ENCODE measurements at regions not wholly inside any gene's neighbourhood (a gene's known extent, or its start where the extent isn't known, plus 50 kb on each side); places are given as distances from the start of the nearest gene placed in this dataset.

DNA sequence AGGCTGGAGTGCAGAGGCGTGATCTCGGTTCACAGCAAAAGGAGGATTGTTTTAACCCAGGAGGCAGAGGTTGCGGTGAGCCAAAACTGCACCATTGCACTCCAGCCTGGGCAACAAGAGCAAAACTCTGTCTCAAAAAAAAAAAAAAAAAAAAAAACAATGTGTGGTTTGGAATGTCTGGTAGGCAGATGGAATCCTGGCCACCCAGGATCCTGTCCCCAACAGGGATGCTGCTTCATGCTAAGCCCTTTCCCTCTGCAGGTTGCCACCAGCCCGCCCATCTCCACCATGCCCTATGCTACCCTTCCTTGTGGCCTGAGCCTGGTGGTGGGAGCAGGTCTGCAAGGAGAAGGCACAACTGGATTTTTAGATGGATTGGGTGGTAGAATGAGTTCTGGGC is 129.7 kb upstream of the HAND1 start:
- H3K9ac ChIP-seq (ENCODE audit: low read length) = no peak overlapping the region
- FAIRE-seq = no peak
- Mint-ChIP-seq H3K36me3 (ENCODE audit: low read depth, unreplicated experiment) (no peaks in the 10 kb centered on the region), H3K27me3 (ENCODE audit: low read depth, unreplicated experiment) (peaks cover 75% of the 10 kb centered on the region), H3K27ac (ENCODE audit: unreplicated experiment) (no peak overlapping the region), H3K4me1 (ENCODE audit: low read depth, unreplicated experiment) (peaks cover 2% of the 10 kb centered on the region), H3K4me3 (ENCODE audit: unreplicated experiment) (no peak overlapping the region), H3K9me3 (ENCODE audit: unreplicated experiment) (no peaks in the 10 kb centered on the region)
- H3K4me2 ChIP-seq (ENCODE audit: low read length) = no peak overlapping the region
- TF ChIP-seq EZH2 (IDR thresholded peaks at IDR 0.05; ENCODE audit: insufficient read depth, low read length) = no peak
- no peaks in the 10 kb centered on the region for H3K36me3 ChIP-seq (ENCODE audit: insufficient read depth, low read length)
- H3K4me1 ChIP-seq (ENCODE audit: insufficient read depth, low read length) = peaks cover 18% of the 10 kb centered on the region
- no peaks in the 10 kb centered on the region for H4K20me1 ChIP-seq (ENCODE audit: insufficient read depth, low read length)
- peaks cover 52% of the 10 kb centered on the region for H3K27me3 ChIP-seq (ENCODE audit: insufficient read depth, low read length)
- no peaks in the 10 kb centered on the region for H3K79me2 ChIP-seq (ENCODE audit: insufficient read depth, low read length)
- no peak for DNase-seq (ENCODE audit: low read depth)
- H3K4me3 ChIP-seq (ENCODE audit: insufficient read depth, low read depth, low read length) = no peak overlapping the region
- H2AFZ ChIP-seq (ENCODE audit: low read depth, low read length) = no peak overlapping the region
- H3K27ac ChIP-seq (ENCODE audit: low read depth, low read length) = no peak overlapping the region
- no peaks in the 10 kb centered on the region for H3K9me3 ChIP-seq (ENCODE audit: insufficient read depth, low read depth, low read length)

DNA sequence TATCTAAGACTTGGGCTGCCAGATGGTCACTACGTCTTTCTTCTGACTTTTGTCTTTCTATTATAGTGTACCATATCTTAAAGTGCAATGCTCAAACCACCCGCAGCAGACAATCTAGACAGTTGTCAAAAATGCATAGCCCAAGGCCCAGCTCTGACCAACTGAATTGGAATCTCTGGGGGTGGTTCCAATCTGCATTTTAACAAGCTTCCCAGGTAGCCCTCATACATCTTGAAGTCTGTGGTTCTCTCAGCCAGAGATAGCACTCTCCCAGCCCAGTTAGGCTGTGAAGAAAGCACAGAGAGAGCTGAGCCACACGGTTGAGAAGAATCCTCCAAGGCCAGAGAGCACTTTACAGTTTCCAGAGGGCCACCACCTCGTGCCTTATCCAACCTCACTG is 128.2 kb upstream of the HAND1 start:
- TF ChIP-seq EZH2 (IDR thresholded peaks at IDR 0.05; ENCODE audit: insufficient read depth, low read length) = no peak
- TF ChIP-seq, protein P1, sequence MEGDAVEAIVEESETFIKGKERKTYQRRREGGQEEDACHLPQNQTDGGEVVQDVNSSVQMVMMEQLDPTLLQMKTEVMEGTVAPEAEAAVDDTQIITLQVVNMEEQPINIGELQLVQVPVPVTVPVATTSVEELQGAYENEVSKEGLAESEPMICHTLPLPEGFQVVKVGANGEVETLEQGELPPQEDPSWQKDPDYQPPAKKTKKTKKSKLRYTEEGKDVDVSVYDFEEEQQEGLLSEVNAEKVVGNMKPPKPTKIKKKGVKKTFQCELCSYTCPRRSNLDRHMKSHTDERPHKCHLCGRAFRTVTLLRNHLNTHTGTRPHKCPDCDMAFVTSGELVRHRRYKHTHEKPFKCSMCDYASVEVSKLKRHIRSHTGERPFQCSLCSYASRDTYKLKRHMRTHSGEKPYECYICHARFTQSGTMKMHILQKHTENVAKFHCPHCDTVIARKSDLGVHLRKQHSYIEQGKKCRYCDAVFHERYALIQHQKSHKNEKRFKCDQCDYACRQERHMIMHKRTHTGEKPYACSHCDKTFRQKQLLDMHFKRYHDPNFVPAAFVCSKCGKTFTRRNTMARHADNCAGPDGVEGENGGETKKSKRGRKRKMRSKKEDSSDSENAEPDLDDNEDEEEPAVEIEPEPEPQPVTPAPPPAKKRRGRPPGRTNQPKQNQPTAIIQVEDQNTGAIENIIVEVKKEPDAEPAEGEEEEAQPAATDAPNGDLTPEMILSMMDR (IDR thresholded peaks at IDR 0.05; ENCODE audit: insufficient read depth, low read depth, low read length) = no peak
- peaks cover 15% of the 10 kb centered on the region for H3K4me1 ChIP-seq (ENCODE audit: insufficient read depth, low read length)
- no peaks in the 10 kb centered on the region for H3K9me3 ChIP-seq (ENCODE audit: insufficient read depth, low read depth, low read length)
- no peak overlapping the region for H3K4me3 Mint-ChIP-seq (ENCODE audit: unreplicated experiment)
- H3K27ac Mint-ChIP-seq (ENCODE audit: unreplicated experiment) = no peak overlapping the region
- peaks cover 2% of the 10 kb centered on the region for H3K4me1 Mint-ChIP-seq (ENCODE audit: low read depth, unreplicated experiment)
- H2AFZ ChIP-seq (ENCODE audit: low read depth, low read length) = no peak overlapping the region
- H3K79me2 ChIP-seq (ENCODE audit: insufficient read depth, low read length) = no peaks in the 10 kb centered on the region
- H3K36me3 Mint-ChIP-seq (ENCODE audit: low read depth, unreplicated experiment) = no peaks in the 10 kb centered on the region
- H3K4me2 ChIP-seq (ENCODE audit: low read length) = no peak overlapping the region
- H3K9ac ChIP-seq (ENCODE audit: low read length) = no peak overlapping the region
- no peaks in the 10 kb centered on the region for H3K36me3 ChIP-seq (ENCODE audit: insufficient read depth, low read length)
- no peaks in the 10 kb centered on the region for H4K20me1 ChIP-seq (ENCODE audit: insufficient read depth, low read length)
- H3K27ac ChIP-seq (ENCODE audit: low read depth, low read length) = no peak overlapping the region
- peaks cover 74% of the 10 kb centered on the region for H3K27me3 Mint-ChIP-seq (ENCODE audit: low read depth, unreplicated experiment)
- no peak for DNase-seq (ENCODE audit: low read depth)
- FAIRE-seq = no peak
- H3K4me3 ChIP-seq (ENCODE audit: insufficient read depth, low read depth, low read length) = no peak overlapping the region
- H3K27me3 ChIP-seq (ENCODE audit: insufficient read depth, low read length) = peaks cover 43% of the 10 kb centered on the region
- H3K9me3 Mint-ChIP-seq (ENCODE audit: unreplicated experiment) = no peaks in the 10 kb centered on the region

DNA sequence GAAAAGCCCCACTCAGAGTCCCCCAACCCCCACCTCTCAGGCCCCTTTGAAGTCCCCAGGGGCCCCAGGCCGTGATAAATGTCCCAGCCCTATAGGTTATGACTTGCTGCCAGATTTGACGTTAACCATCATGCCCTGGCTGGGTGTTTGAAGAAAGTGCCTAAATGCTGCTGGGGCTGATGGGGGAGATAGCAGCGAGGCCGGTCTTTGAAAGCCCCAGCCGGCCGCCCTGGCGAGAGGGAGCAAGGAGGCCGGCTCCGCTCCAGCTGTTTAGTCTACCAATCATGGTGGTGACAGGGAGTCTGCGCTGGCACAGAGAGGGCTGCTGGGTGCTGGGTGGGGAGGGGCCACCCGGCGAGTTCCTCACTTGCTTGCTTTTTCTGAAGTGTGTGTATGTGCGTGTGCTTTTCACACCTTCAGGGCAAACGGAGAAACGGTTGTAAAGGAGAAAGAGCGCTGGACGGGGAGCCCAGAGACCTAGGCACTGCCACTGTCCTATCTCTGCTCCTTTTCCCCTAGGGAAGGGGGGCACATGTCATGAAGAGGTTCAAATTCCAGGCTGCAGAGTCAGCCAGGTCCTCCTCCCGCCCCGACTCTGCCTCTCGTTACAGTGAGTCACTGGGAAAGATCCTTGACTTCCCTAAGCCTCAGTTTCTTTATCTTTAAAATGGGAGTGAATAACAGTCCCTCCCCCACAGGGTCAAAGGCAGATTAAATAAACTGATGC is 126.1 kb upstream of the HAND1 start:
- FAIRE-seq (no peak), DNase-seq (ENCODE audit: low read depth) (peak; percentile 20)
- Histone ChIP-seq H3K27ac (ENCODE audit: low read depth, low read length) (no peak overlapping the region), H3K79me2 (ENCODE audit: insufficient read depth, low read length) (no peaks in the 10 kb centered on the region), H3K9ac (ENCODE audit: low read length) (no peak overlapping the region), H4K20me1 (ENCODE audit: insufficient read depth, low read length) (no peaks in the 10 kb centered on the region), H3K36me3 (ENCODE audit: insufficient read depth, low read length) (no peaks in the 10 kb centered on the region), H3K4me1 (ENCODE audit: insufficient read depth, low read length) (peaks cover 6% of the 10 kb centered on the region), H3K27me3 (ENCODE audit: insufficient read depth, low read length) (peaks cover 24% of the 10 kb centered on the region), H2AFZ (ENCODE audit: low read depth, low read length) (peak overlapping the region; percentile 42), H3K4me3 (ENCODE audit: insufficient read depth, low read depth, low read length) (no peak overlapping the region), H3K9me3 (ENCODE audit: insufficient read depth, low read depth, low read length) (no peaks in the 10 kb centered on the region), H3K4me2 (ENCODE audit: low read length) (peak overlapping the region; percentile 68)
- H3K4me3 Mint-ChIP-seq (ENCODE audit: unreplicated experiment) = no peak overlapping the region
- no peak overlapping the region for H3K27ac Mint-ChIP-seq (ENCODE audit: unreplicated experiment)
- no peaks in the 10 kb centered on the region for H3K9me3 Mint-ChIP-seq (ENCODE audit: unreplicated experiment)
- H3K36me3 Mint-ChIP-seq (ENCODE audit: low read depth, unreplicated experiment) = no peaks in the 10 kb centered on the region
- H3K27me3 Mint-ChIP-seq (ENCODE audit: low read depth, unreplicated experiment) = peaks cover 65% of the 10 kb centered on the region
- no peak for TF ChIP-seq EZH2 (IDR thresholded peaks at IDR 0.05; ENCODE audit: insufficient read depth, low read length)
- TF ChIP-seq, protein P1 (IDR thresholded peaks at IDR 0.05; ENCODE audit: insufficient read depth, low read depth, low read length) = no peak
- H3K4me1 Mint-ChIP-seq (ENCODE audit: low read depth, unreplicated experiment) = peaks cover 2% of the 10 kb centered on the region
